Activated CD4-positive, alpha-beta T cell treated with anti-CD3 and anti-CD28 coated beads for 36 hours (primary cell): ENCODE measurements at regions not wholly inside any gene's neighbourhood (a gene's known extent, or its start where the extent isn't known, plus 50 kb on each side); places are given as distances from the start of the nearest gene placed in this dataset.
"Not testable (repeated sequence)": the region's sequence is repeated elsewhere in the genome, so short reads cannot be mapped to it uniquely, and the experiment has no call there.

Source experiments
- ATAC-seq: fragments of 200-7000 bp; cut with Tn5 transposase; one replicate; pipeline ENCODE4 v1.10.0; 2021; ENCODE audit warnings: mild to moderate bottlenecking, moderate library complexity
- CTCF ChIA-PET: fragments of 350-600 bp; sonication (Branson Sonifier 250); formaldehyde crosslinking; loops from one replicate; lab custom pipeline; 2021; ENCODE audit warnings: antibody characterized with exemption; lab: Charles Lee
- POLR2A ChIA-PET: fragments of 350-600 bp; sonication (Branson Sonifier 250); formaldehyde crosslinking; loops from one replicate; lab custom pipeline; 2021; ENCODE audit warnings: antibody characterized with exemption, inconsistent platforms; lab: Charles Lee
- DNase-seq: peaks from one replicate; pipeline ENCODE4 v3.0.0-alpha.2; 2020
- H3K27ac Mint-ChIP-seq: one replicate; pipeline ENCODE4 v1.8.0; 2021; ENCODE audit warnings: mixed read lengths
- H3K27me3 Mint-ChIP-seq: one replicate; pipeline ENCODE4 v1.8.0; 2021; ENCODE audit warnings: mixed read lengths
- H3K36me3 Mint-ChIP-seq: one replicate; pipeline ENCODE4 v1.8.0; 2021; ENCODE audit warnings: low read depth, mixed read lengths
- H3K4me1 Mint-ChIP-seq: one replicate; pipeline ENCODE4 v1.8.0; 2021; ENCODE audit warnings: mixed read lengths
- H3K4me3 Mint-ChIP-seq: one replicate; pipeline ENCODE4 v1.8.0; 2021; ENCODE audit warnings: mild to moderate bottlenecking, moderate library complexity, mixed read lengths
- H3K9me3 Mint-ChIP-seq: one replicate; pipeline ENCODE4 v1.8.0; 2021; ENCODE audit warnings: low read depth, mixed read lengths
- intact Hi-C, 2 experiments: fragments of 100-400 bp; cut with DNase I in 1 of 2; cut with micrococcal nuclease in 1 of 2; formaldehyde crosslinking; loops; one replicate each; pipeline versions ENCODE4 v1.14.2 to v1.15.1; 2022 to 2024; cut with DNase I, micrococcal nuclease

DNA sequence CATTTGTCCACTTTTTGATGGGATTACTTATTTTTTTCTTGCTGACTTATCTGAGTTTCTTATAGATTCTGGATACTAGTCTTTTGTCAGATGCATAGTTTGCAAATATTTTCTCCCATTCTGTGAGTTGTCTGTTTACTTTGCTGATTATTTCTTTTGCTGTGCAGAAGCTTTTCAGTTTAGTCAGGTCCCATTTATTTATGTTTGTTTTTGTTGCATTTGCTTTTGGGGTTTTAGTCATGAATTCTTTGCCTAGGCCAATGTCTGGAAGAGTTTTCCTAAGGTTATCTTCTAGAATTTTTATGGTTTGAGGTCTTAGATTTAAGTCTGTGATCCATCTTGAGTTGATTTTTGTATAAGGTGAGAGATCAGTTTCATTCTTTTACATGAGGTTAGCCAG is 149.5 kb downstream of the SPATA31D1 start:
- H3K9me3 Mint-ChIP-seq, intact Hi-C loops, ATAC-seq, POLR2A ChIA-PET, H3K4me1 Mint-ChIP-seq, H3K4me3 Mint-ChIP-seq, H3K27ac Mint-ChIP-seq, H3K36me3 Mint-ChIP-seq, DNase-seq, CTCF ChIA-PET, H3K27me3 Mint-ChIP-seq: not testable (repeated sequence)

DNA sequence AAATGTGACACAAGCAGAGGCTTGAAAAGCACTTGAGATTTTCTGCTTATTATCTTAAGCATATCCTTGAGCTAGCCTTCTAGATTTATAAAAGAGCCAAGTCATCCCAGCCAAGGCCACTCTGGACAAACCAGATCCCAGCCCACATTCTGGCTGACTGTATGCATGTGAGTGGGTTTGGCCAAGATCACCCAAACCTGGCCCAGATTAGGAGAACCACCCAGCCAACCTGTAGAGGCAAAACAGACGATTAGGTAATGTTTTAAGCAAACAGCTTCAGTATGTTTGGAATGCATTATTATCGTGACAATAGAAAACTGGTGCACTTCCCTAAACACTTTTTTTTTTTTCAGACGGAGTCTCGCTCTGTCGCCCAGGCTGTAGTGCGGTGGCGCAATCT is 151.9 kb downstream of the SPATA31D1 start:
- Mint-ChIP-seq H3K27me3 (no peaks in the 10 kb centered on the region), H3K4me3 (no peak overlapping the region), H3K36me3 (no peaks in the 10 kb centered on the region), H3K4me1 (no peaks in the 10 kb centered on the region), H3K9me3 (no peaks in the 10 kb centered on the region), H3K27ac (no peak overlapping the region)
- intact Hi-C loops, result no loop called here
- ATAC-seq, result no peak
- POLR2A ChIA-PET, result no interaction called here
- DNase-seq, result no peak
- CTCF ChIA-PET, result interaction anchor here (0.5 to 0.8 kb wide), 2 partner anchors 1672 to 1942 kb away, joined by 3 to 5 read pairs; no protein-coding TSS in a partner anchor

DNA sequence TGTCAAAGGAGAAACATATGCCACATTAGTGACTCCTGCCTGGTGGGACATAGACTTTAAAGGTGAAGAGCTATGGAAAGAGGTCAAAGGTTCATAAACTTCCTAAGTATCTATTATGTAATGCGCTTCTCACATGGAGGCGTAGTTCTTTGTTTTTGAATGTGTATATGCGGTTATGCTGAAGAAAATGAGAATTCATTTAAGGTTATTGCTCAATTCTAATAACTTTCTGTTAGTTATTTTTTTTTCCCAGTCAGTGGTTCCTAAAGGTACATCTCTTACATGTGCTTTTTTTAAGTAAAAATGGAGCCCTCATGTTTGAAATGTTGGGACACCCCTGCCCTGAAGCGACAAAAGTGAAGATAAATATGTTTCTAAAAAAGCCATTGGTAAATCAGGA is 156.2 kb downstream of the SPATA31D1 start:
- ChIA-PET POLR2A (no interaction called here), CTCF (no interaction called here)
- ATAC-seq (no peak), DNase-seq (no peak)
- no peak overlapping the region for H3K27ac Mint-ChIP-seq
- no peaks in the 10 kb centered on the region for H3K36me3 Mint-ChIP-seq
- intact Hi-C loops, result no loop called here
- no peak overlapping the region for H3K4me3 Mint-ChIP-seq
- H3K4me1 Mint-ChIP-seq, result no peaks in the 10 kb centered on the region
- no peaks in the 10 kb centered on the region for H3K9me3 Mint-ChIP-seq
- H3K27me3 Mint-ChIP-seq, result no peaks in the 10 kb centered on the region

DNA sequence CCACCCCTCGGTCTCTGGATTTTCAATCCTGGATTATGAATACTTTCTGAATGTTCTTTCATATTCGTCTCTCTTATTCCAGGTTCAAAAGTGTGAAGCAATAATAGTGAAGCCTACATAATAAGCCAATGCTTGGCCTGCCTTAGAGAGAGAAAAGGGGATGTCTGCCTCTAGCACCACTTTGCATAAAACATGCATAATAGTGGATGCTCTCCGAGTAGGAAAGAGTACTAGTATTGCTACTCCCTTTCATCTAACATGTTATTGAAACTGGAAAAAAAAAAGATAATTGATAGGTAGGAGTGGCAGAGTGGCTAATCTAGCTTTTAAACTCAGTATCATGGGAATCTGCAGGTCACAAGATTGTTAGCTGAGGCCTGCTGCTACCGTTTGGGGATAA is 158.1 kb downstream of the SPATA31D1 start:
- no peak for ATAC-seq
- no peaks in the 10 kb centered on the region for H3K27me3 Mint-ChIP-seq
- CTCF ChIA-PET, result no interaction called here
- no peaks in the 10 kb centered on the region for H3K9me3 Mint-ChIP-seq
- intact Hi-C loops, result no loop called here
- no peak overlapping the region for H3K27ac Mint-ChIP-seq
- DNase-seq, result no peak
- no peaks in the 10 kb centered on the region for H3K4me1 Mint-ChIP-seq
- no peak overlapping the region for H3K4me3 Mint-ChIP-seq
- H3K36me3 Mint-ChIP-seq, result no peaks in the 10 kb centered on the region
- POLR2A ChIA-PET, result no interaction called here

DNA sequence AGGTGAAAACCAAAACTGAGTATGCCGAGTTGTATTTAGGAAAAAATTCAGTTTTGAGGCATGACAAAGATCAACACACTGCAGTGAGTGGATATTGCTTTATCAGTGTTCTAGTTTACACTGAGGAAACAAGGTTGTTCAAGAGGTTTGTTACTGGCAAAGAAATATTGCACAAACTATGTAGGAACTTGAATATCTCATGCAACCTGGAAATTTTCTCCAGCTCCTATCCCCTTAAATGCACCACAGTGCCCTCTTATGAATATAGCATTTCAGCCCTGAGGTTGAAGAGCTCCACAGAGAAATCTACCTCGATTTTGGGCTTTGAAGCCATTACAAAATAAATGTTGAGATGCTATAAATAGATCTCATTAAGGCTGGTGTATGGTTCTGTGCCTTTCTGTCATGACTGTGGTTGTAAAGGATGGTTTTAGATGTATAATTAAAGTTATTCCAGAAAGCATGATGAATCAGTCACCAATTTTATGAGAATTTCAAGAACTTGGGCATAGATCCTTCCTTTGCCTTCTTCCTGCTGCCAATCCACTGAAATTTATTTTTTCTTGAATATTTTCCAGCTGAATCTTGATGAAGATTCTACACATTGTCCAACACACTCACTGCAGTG is 159.3 kb downstream of the SPATA31D1 start:
- no peak overlapping the region for H3K4me3 Mint-ChIP-seq
- DNase-seq (no peak), ATAC-seq (no peak)
- H3K36me3 Mint-ChIP-seq, result no peaks in the 10 kb centered on the region
- H3K4me1 Mint-ChIP-seq, result no peaks in the 10 kb centered on the region
- CTCF ChIA-PET, result no interaction called here
- no peaks in the 10 kb centered on the region for H3K27me3 Mint-ChIP-seq
- intact Hi-C loops, result no loop called here
- no peaks in the 10 kb centered on the region for H3K9me3 Mint-ChIP-seq
- POLR2A ChIA-PET, result no interaction called here
- no peak overlapping the region for H3K27ac Mint-ChIP-seq

DNA sequence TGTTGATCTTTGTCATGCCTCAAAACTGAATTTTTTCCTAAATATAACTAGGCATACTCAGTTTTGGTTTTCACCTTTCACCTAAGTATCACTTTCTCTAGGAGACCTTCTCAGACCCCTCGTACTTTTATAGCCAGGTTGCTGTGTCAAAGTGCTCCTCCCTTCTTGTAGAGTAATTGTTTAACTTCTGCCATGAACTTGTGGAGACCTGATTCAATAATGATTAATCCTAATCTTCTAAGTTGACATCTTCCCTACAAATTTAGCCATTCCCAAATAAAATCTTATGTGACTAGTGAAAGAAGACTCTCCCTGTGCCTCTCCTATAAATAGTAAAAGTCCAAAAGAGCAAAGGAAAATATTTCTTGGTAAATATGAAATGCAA is 159.8 kb downstream of the SPATA31D1 start:
- H3K9me3 Mint-ChIP-seq, result no peaks in the 10 kb centered on the region
- no peaks in the 10 kb centered on the region for H3K36me3 Mint-ChIP-seq
- POLR2A ChIA-PET, result no interaction called here
- CTCF ChIA-PET, result no interaction called here
- H3K27me3 Mint-ChIP-seq, result no peaks in the 10 kb centered on the region
- DNase-seq (no peak), ATAC-seq (no peak)
- no peak overlapping the region for H3K27ac Mint-ChIP-seq
- H3K4me1 Mint-ChIP-seq, result no peaks in the 10 kb centered on the region
- intact Hi-C loops, result no loop called here
- no peak overlapping the region for H3K4me3 Mint-ChIP-seq

DNA sequence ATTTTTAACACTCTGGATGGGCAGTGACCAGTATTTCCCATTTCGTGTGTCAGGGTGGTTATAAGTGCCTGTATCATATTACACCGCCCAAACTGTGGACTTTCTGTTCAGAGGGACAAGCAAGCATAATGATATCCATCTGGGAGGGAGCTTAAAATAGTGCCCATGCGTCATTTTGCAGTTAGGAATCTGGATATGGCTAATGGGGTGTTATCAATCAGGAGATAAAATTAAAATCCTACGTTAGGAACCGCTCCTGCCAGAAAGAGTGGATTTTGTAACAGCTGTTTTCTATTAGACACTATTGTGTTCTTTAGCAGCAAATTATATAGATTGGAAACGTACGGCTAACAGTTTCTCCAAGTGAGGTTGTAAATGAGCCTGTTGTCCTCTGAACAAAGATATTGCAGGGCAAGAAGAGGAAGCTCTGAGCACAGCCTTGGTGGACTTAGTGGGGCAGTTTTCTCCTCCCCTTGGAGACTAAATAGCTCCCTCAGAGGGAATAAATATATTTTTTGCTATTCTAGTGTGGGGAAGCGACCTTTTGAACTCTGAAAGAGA is 160.4 kb downstream of the SPATA31D1 start:
- ChIA-PET POLR2A (no interaction called here), CTCF (no interaction called here)
- no peak overlapping the region for H3K27ac Mint-ChIP-seq
- H3K9me3 Mint-ChIP-seq, result no peaks in the 10 kb centered on the region
- ATAC-seq (no peak), DNase-seq (no peak)
- no peak overlapping the region for H3K4me3 Mint-ChIP-seq
- H3K36me3 Mint-ChIP-seq, result no peaks in the 10 kb centered on the region
- no peaks in the 10 kb centered on the region for H3K27me3 Mint-ChIP-seq
- intact Hi-C loops, result no loop called here
- no peaks in the 10 kb centered on the region for H3K4me1 Mint-ChIP-seq

DNA sequence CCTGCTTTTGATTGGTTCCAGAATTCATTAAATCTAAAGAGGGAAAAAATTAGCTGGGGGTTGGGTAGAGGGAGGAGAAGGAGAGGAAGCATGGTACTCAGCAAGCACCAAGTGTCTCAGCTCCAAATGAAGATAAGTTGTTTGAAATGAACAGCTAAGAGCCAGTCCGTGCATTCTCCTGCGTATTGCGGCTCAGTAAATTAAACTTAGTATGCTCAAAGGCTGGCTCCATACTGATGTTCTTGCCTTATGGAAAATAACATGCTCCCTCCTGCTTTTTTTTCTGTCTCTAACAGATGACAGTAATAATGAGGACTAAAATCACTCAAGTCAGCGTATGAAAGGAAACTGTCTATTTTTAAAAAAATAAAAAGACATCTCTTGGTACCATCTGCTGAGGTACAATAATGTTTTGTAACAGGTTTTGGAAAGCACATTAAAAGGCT is 161.0 kb downstream of the SPATA31D1 start:
- no peaks in the 10 kb centered on the region for H3K36me3 Mint-ChIP-seq
- intact Hi-C loops, result no loop called here
- ATAC-seq (no peak), DNase-seq (no peak)
- H3K4me3 Mint-ChIP-seq, result no peak overlapping the region
- H3K27ac Mint-ChIP-seq, result no peak overlapping the region
- CTCF ChIA-PET, result no interaction called here
- peaks cover 2% of the 10 kb centered on the region for H3K9me3 Mint-ChIP-seq
- POLR2A ChIA-PET, result no interaction called here
- no peaks in the 10 kb centered on the region for H3K4me1 Mint-ChIP-seq
- H3K27me3 Mint-ChIP-seq, result no peaks in the 10 kb centered on the region

DNA sequence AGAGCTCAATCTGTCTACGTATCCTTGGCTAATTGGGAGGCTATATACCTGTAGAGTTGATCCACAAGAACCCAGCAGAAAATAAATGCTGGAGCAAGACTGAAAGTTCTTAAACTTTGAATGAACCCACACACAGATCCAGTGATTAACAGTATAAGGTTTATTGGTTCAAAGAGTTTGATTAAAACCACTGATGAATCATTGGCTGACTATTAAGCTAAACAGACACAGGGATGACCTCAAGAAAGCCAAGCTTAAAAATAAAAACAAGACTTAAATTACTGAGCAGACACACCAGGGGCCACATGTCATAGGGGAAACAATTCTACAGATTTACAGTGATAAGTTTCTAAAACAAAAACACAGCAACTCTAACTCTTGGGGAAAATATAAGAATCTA is 163.6 kb downstream of the SPATA31D1 start:
- Mint-ChIP-seq H3K4me3 (no peak overlapping the region), H3K4me1 (no peaks in the 10 kb centered on the region), H3K27ac (no peak overlapping the region), H3K9me3 (peaks cover 2% of the 10 kb centered on the region), H3K27me3 (no peaks in the 10 kb centered on the region), H3K36me3 (no peaks in the 10 kb centered on the region)
- ChIA-PET POLR2A (no interaction called here), CTCF (no interaction called here)
- intact Hi-C loops, result no loop called here
- no peak for ATAC-seq
- DNase-seq, result no peak

DNA sequence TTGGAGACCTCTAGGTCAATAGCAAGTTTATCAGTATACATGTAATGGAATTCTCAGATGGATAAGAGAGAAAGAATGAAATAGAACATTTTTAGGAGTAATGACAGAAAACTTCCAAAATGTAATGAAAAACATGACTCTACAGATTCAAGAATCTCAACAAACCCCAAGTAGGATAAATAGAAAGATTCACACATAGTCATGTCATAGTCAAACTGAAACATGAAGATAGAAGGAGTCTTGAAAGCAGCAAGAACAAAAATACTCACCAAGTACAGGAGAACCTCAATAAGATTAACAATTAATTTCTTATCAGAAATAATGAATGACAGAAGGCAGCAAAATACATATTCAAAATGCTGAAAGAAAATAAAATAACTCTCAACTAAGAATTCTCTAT is 164.5 kb downstream of the SPATA31D1 start:
- intact Hi-C loops, result no loop called here
- H3K27me3 Mint-ChIP-seq, result no peaks in the 10 kb centered on the region
- ATAC-seq, result no peak
- H3K27ac Mint-ChIP-seq, result no peak overlapping the region
- ChIA-PET POLR2A (no interaction called here), CTCF (no interaction called here)
- no peak for DNase-seq
- H3K4me3 Mint-ChIP-seq, result no peak overlapping the region
- H3K4me1 Mint-ChIP-seq, result no peaks in the 10 kb centered on the region
- H3K9me3 Mint-ChIP-seq, result peaks cover 4% of the 10 kb centered on the region
- H3K36me3 Mint-ChIP-seq, result no peaks in the 10 kb centered on the region

DNA sequence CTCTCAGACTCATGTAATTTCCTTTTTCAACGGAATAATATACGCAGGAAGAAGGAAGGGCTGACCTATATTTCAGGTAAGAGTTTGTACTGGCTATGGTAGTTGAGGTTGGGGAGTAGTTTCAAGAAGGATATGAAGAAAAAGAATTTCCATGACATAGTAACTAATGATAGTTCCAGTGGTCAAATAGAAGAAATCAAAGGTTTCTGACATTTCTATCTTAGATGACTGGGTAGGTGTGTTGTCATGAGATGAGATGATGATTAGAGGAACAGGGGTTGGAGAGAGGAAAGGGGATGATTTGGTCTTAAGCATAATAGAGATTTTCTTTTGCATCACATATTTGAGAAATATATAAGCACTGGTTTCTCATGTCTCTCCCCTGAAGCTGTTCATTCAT is 166.0 kb downstream of the SPATA31D1 start:
- POLR2A ChIA-PET, result no interaction called here
- H3K4me1 Mint-ChIP-seq, result no peaks in the 10 kb centered on the region
- intact Hi-C loops, result no loop called here
- ATAC-seq (no peak), DNase-seq (no peak)
- H3K9me3 Mint-ChIP-seq, result peaks cover 4% of the 10 kb centered on the region
- no peak overlapping the region for H3K27ac Mint-ChIP-seq
- no peak overlapping the region for H3K4me3 Mint-ChIP-seq
- CTCF ChIA-PET, result no interaction called here
- no peaks in the 10 kb centered on the region for H3K27me3 Mint-ChIP-seq
- H3K36me3 Mint-ChIP-seq, result no peaks in the 10 kb centered on the region

DNA sequence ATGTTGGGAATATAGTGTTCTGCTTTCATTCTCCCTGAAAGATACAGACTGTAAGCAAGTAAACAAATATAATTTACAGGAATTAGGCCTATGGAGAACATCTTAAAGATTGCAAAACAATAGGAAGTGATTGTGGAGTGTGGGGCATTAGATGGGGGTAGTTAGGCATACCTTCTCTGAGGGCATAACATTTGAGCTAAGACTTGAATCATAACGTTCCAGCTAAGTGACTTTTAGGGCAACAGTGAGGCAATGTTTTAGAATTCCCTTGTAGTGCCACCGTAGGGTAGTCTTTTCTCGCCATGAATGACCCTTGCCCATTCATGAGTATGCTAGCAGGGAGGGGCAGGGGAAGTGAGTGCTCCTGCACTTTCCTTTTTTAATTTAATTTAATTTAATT is 173.3 kb downstream of the SPATA31D1 start:
- Mint-ChIP-seq H3K27ac (no peak overlapping the region), H3K36me3 (no peaks in the 10 kb centered on the region), H3K9me3 (peaks cover 8% of the 10 kb centered on the region), H3K4me3 (no peak overlapping the region), H3K4me1 (no peaks in the 10 kb centered on the region), H3K27me3 (no peaks in the 10 kb centered on the region)
- ATAC-seq (no peak), DNase-seq (no peak)
- CTCF ChIA-PET, result no interaction called here
- POLR2A ChIA-PET, result no interaction called here
- intact Hi-C loops, result no loop called here
